Liver (tissue), 8 donors: ENCODE measurements at regions not wholly inside any gene's neighbourhood (a gene's known extent, or its start where the extent isn't known, plus 50 kb on each side); places are given as distances from the start of the nearest gene placed in this dataset.

Experiments
- DNase-seq: peaks from one replicate; pipeline ENCODE4 v3.0.0-alpha.2; 2017; ENCODE audit warnings: low spot score
- H3K27ac ChIP-seq, 2 donors: one replicate each; pipeline ENCODE4 v1.7.0; 2013; ENCODE audit warnings: inconsistent platforms in 2 of 2, low read length in 2 of 2, control low read depth in 1 of 2, low read depth in 1 of 2, mild to moderate bottlenecking in 1 of 2
- H3K27me3 ChIP-seq, 4 donors: one replicate each; pipeline versions ENCODE4 v1.6.1 to v1.7.0; 2013; ENCODE audit warnings: low read length in 3 of 4, inconsistent platforms in 1 of 4, mild to moderate bottlenecking in 1 of 4, moderate library complexity in 1 of 4; ENCODE audit not compliant: control insufficient read depth in 4 of 4, insufficient read depth in 4 of 4
- H3K36me3 ChIP-seq, 4 donors: one replicate each; pipeline versions ENCODE4 v1.6.1 to v1.7.0; 2013; ENCODE audit warnings: low read length in 3 of 4, mild to moderate bottlenecking in 3 of 4, low read depth in 1 of 4, moderate library complexity in 1 of 4; ENCODE audit not compliant: control insufficient read depth in 4 of 4, insufficient read depth in 3 of 4
- H3K4me1 ChIP-seq, 4 donors: one replicate each; pipeline versions ENCODE4 v1.6.1 to v1.7.0; 2013; ENCODE audit warnings: low read length in 3 of 4, mild to moderate bottlenecking in 3 of 4, moderate library complexity in 1 of 4; ENCODE audit not compliant: control insufficient read depth in 4 of 4, insufficient read depth in 4 of 4
- H3K4me3 ChIP-seq, 3 donors: one replicate each; pipeline versions ENCODE4 v1.6.1 to v1.7.0; 2013; ENCODE audit warnings: low read length in 3 of 3, control low read depth in 1 of 3, low read depth in 1 of 3, mild to moderate bottlenecking in 1 of 3
- H3K9ac ChIP-seq, 2 donors: one replicate each; pipeline ENCODE4 v1.7.0; 2013; ENCODE audit warnings: low read length in 2 of 2, mild to moderate bottlenecking in 2 of 2, moderate library complexity in 2 of 2, control low read depth in 1 of 2, low read depth in 1 of 2
- H3K9me3 ChIP-seq, 4 donors: one replicate each; pipeline versions ENCODE4 v1.6.1 to v1.7.0; 2013; ENCODE audit warnings: low read length in 3 of 4; ENCODE audit not compliant: control insufficient read depth in 4 of 4
- EGR1 ChIP-seq, 2 donors: IDR thresholded peaks; 2 replicates each; pipeline ENCODE4 v1.6.1; 2016 to 2018; ENCODE audit warnings: antibody characterized with exemption in 2 of 2, low read depth in 2 of 2
- FOXA2 ChIP-seq: IDR thresholded peaks from 2 replicates; pipeline ENCODE4 v1.6.1; 2016; ENCODE audit warnings: antibody characterized with exemption
- GABPA ChIP-seq, 2 donors: IDR thresholded peaks in 1 of 2; conservative IDR thresholded peaks in 1 of 2; 2 replicates each; pipeline ENCODE4 v1.6.1; 2016; ENCODE audit warnings: antibody characterized with exemption in 2 of 2, mild to moderate bottlenecking in 1 of 2, moderate library complexity in 1 of 2
- HNF4G ChIP-seq: IDR thresholded peaks from 2 replicates; pipeline ENCODE4 v1.6.1; 2016; ENCODE audit warnings: antibody characterized with exemption
- JUND ChIP-seq, 2 donors: IDR thresholded peaks; 2 replicates each; pipeline ENCODE4 v1.6.1; 2016; ENCODE audit warnings: antibody characterized with exemption in 2 of 2
- RAD21 ChIP-seq, 2 donors: IDR thresholded peaks; 2 replicates each; pipeline ENCODE4 v1.6.1; 2016; ENCODE audit warnings: antibody characterized with exemption in 2 of 2, mild to moderate bottlenecking in 2 of 2
- RXRA ChIP-seq, 2 donors: IDR thresholded peaks; 2 replicates each; pipeline ENCODE4 v1.6.1; 2017 to 2018; ENCODE audit warnings: antibody characterized with exemption in 2 of 2, mild to moderate bottlenecking in 1 of 2
- SP1 ChIP-seq: IDR thresholded peaks from 2 replicates; pipeline ENCODE4 v1.6.1; 2018; ENCODE audit warnings: antibody characterized with exemption, mild to moderate bottlenecking
- TAF1 ChIP-seq: conservative IDR thresholded peaks from 2 replicates; pipeline ENCODE4 v1.6.1; 2016; ENCODE audit warnings: antibody characterized with exemption, mild to moderate bottlenecking
- YY1 ChIP-seq: IDR thresholded peaks from 2 replicates; pipeline ENCODE4 v1.6.1; 2016; ENCODE audit warnings: antibody characterized with exemption, mild to moderate bottlenecking
- WGBS: extraction: QIAGEN DNeasy Blood & Tissue Kit; methylation state at CpG from one replicate; pipeline ENCODE4 v1.1.7; 2013; 5-methylcytosine and 5-hydroxymethylcytosine counted together
- TF ChIP-seq, protein P1 (sequence below): IDR thresholded peaks from 2 replicates; pipeline ENCODE4 v1.6.1; 2016; ENCODE audit warnings: antibody characterized with exemption
- TF ChIP-seq, protein P2 (sequence below): fragments of 150-350 bp; IDR thresholded peaks from 2 replicates; pipeline ENCODE4 v1.5.1; 2017; ENCODE audit warnings: improper control_type of control experiment, low read depth, low read length; ENCODE audit not compliant: missing input control
- TF ChIP-seq, protein P3 (sequence below): IDR thresholded peaks from 2 replicates; pipeline ENCODE4 v1.6.1; 2016; ENCODE audit warnings: antibody characterized with exemption
- TF ChIP-seq, protein P4 (sequence below): IDR thresholded peaks from 2 replicates; pipeline ENCODE4 v1.6.1; 2016; ENCODE audit warnings: antibody characterized with exemption, mild to moderate bottlenecking
- donor health status: healthy.
- donor health status: healthy.
- donor health status: healthy.
- donor health status: healthy.
- donor health status: healthy.

- Histone ChIP-seq H3K4me3 (no peak overlapping the region), H3K27me3 (no peaks in the 10 kb centered on the region), H3K36me3 (no peaks in the 10 kb centered on the region), H3K9ac (no peak overlapping the region), H3K9me3 (no peaks in the 10 kb centered on the region), H3K4me1 (no peaks in the 10 kb centered on the region), H3K27ac (no peak overlapping the region)
- TF ChIP-seq, protein P1, sequence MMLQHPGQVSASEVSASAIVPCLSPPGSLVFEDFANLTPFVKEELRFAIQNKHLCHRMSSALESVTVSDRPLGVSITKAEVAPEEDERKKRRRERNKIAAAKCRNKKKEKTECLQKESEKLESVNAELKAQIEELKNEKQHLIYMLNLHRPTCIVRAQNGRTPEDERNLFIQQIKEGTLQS = no peak
- TF ChIP-seq JUND (IDR thresholded peaks at IDR 0.05) (no peak), RAD21 (IDR thresholded peaks at IDR 0.05) (no peak)
- 81% methylated on average over 2 of the region's 2 CpGs for WGBS
- DNase-seq = no peak
These were observed 55.1 kb upstream of the RAPGEF4 start for GRCh38 chr2:172680436-172681068.

- Histone ChIP-seq H3K27ac (no peak overlapping the region), H3K9ac (no peak overlapping the region), H3K9me3 (peaks cover 0 to 2% (median 0%) of the 10 kb centered on the region in 4 donors), H3K4me3 (no peak overlapping the region), H3K36me3 (no peaks in the 10 kb centered on the region), H3K27me3 (no peaks in the 10 kb centered on the region), H3K4me1 (no peaks in the 10 kb centered on the region)
- TF ChIP-seq, protein P2, sequence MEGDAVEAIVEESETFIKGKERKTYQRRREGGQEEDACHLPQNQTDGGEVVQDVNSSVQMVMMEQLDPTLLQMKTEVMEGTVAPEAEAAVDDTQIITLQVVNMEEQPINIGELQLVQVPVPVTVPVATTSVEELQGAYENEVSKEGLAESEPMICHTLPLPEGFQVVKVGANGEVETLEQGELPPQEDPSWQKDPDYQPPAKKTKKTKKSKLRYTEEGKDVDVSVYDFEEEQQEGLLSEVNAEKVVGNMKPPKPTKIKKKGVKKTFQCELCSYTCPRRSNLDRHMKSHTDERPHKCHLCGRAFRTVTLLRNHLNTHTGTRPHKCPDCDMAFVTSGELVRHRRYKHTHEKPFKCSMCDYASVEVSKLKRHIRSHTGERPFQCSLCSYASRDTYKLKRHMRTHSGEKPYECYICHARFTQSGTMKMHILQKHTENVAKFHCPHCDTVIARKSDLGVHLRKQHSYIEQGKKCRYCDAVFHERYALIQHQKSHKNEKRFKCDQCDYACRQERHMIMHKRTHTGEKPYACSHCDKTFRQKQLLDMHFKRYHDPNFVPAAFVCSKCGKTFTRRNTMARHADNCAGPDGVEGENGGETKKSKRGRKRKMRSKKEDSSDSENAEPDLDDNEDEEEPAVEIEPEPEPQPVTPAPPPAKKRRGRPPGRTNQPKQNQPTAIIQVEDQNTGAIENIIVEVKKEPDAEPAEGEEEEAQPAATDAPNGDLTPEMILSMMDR = no peak
- TF ChIP-seq, protein P3, sequence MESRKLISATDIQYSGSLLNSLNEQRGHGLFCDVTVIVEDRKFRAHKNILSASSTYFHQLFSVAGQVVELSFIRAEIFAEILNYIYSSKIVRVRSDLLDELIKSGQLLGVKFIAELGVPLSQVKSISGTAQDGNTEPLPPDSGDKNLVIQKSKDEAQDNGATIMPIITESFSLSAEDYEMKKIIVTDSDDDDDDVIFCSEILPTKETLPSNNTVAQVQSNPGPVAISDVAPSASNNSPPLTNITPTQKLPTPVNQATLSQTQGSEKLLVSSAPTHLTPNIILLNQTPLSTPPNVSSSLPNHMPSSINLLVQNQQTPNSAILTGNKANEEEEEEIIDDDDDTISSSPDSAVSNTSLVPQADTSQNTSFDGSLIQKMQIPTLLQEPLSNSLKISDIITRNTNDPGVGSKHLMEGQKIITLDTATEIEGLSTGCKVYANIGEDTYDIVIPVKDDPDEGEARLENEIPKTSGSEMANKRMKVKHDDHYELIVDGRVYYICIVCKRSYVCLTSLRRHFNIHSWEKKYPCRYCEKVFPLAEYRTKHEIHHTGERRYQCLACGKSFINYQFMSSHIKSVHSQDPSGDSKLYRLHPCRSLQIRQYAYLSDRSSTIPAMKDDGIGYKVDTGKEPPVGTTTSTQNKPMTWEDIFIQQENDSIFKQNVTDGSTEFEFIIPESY = no peak
- no peak for TF ChIP-seq GABPA (IDR thresholded peaks at IDR 0.05 in 1 of 2, conservative IDR thresholded peaks at IDR 0.05 in 1 of 2)
- TF ChIP-seq YY1 = no peak
- TF ChIP-seq HNF4G = no peak
- no peak for TF ChIP-seq SP1
- no peak for TF ChIP-seq JUND (IDR thresholded peaks at IDR 0.05)
- no peak for TF ChIP-seq EGR1 (IDR thresholded peaks at IDR 0.05; ENCODE audit: low read depth in 2 of 2)
- no peak for TF ChIP-seq RXRA (IDR thresholded peaks at IDR 0.05)
- TF ChIP-seq TAF1 = no peak
- TF ChIP-seq, protein P4, sequence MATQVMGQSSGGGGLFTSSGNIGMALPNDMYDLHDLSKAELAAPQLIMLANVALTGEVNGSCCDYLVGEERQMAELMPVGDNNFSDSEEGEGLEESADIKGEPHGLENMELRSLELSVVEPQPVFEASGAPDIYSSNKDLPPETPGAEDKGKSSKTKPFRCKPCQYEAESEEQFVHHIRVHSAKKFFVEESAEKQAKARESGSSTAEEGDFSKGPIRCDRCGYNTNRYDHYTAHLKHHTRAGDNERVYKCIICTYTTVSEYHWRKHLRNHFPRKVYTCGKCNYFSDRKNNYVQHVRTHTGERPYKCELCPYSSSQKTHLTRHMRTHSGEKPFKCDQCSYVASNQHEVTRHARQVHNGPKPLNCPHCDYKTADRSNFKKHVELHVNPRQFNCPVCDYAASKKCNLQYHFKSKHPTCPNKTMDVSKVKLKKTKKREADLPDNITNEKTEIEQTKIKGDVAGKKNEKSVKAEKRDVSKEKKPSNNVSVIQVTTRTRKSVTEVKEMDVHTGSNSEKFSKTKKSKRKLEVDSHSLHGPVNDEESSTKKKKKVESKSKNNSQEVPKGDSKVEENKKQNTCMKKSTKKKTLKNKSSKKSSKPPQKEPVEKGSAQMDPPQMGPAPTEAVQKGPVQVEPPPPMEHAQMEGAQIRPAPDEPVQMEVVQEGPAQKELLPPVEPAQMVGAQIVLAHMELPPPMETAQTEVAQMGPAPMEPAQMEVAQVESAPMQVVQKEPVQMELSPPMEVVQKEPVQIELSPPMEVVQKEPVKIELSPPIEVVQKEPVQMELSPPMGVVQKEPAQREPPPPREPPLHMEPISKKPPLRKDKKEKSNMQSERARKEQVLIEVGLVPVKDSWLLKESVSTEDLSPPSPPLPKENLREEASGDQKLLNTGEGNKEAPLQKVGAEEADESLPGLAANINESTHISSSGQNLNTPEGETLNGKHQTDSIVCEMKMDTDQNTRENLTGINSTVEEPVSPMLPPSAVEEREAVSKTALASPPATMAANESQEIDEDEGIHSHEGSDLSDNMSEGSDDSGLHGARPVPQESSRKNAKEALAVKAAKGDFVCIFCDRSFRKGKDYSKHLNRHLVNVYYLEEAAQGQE = no peak
- TF ChIP-seq FOXA2 = no peak
- no peak for DNase-seq
- 97% methylated on average over 4 of the region's 4 CpGs for WGBS
These were observed 50.2 kb upstream of the RAPGEF4 start for GRCh38 chr2:172685467-172685866.
